Type B pancreatic cell (in vitro differentiated cells): ENCODE measurements at regions not wholly inside any gene's neighbourhood (a gene's known extent, or its start where the extent isn't known, plus 50 kb on each side); places are given as distances from the start of the nearest gene placed in this dataset.

Experiments
- DNase-seq: peaks from one replicate; pipeline ENCODE4 v3.0.0; 2021; ENCODE audit warnings: mixed read lengths; ENCODE audit not compliant: unreplicated experiment; ENCODE audit errors: extremely low spot score
- H3K27ac Mint-ChIP-seq: 2 replicates; pipeline ENCODE4 v1.8.0; 2021; ENCODE audit warnings: mild to moderate bottlenecking, mixed read lengths
- H3K27me3 Mint-ChIP-seq: 2 replicates; pipeline ENCODE4 v1.8.0; 2021; ENCODE audit warnings: mixed read lengths
- H3K36me3 Mint-ChIP-seq: 2 replicates; pipeline ENCODE4 v1.8.0; 2021; ENCODE audit warnings: mixed read lengths
- H3K4me1 Mint-ChIP-seq: one replicate; pipeline ENCODE4 v1.8.0; 2021; ENCODE audit warnings: mixed read lengths; ENCODE audit not compliant: unreplicated experiment
- H3K4me3 Mint-ChIP-seq: 2 replicates; pipeline ENCODE4 v1.8.0; 2021; ENCODE audit warnings: mild to moderate bottlenecking, mixed read lengths
- H3K9me3 Mint-ChIP-seq: 2 replicates; pipeline ENCODE4 v1.8.0; 2021; ENCODE audit warnings: mixed read lengths
- CTCF ChIP-seq: fragments of 200-600 bp; sonication (generic); conservative IDR thresholded peaks from 2 replicates; pipeline ENCODE4 v1.5.0; 2021; ENCODE audit warnings: antibody characterized with exemption, mild to moderate bottlenecking

GRCh38 chr22:49523374-49524008 is 304.2 kb downstream of the BRD1 start:
- TF ChIP-seq CTCF, result no peak
- Mint-ChIP-seq H3K4me1 (peaks cover 12% of the 10 kb centered on the region), H3K27ac (no peak overlapping the region), H3K27me3 (peaks cover 10% of the 10 kb centered on the region), H3K36me3 (no peaks in the 10 kb centered on the region), H3K9me3 (no peaks in the 10 kb centered on the region), H3K4me3 (no peak overlapping the region)
- DNase-seq, result no peak

- H3K4me3 Mint-ChIP-seq, result no peak overlapping the region
These were observed 304.9 kb downstream of the BRD1 start for GRCh38 chr22:49522582-49523373.

GRCh38 chr22:49521787-49522224 is 305.9 kb downstream of the BRD1 start:
- TF ChIP-seq CTCF, result no peak
- DNase-seq, result no peak
- no peak overlapping the region for H3K27ac Mint-ChIP-seq
- H3K36me3 Mint-ChIP-seq, result no peaks in the 10 kb centered on the region
- no peak overlapping the region for H3K4me3 Mint-ChIP-seq
- H3K27me3 Mint-ChIP-seq, result peaks cover 10% of the 10 kb centered on the region
- peaks cover 12% of the 10 kb centered on the region for H3K4me1 Mint-ChIP-seq
- H3K9me3 Mint-ChIP-seq, result no peaks in the 10 kb centered on the region

More at GRCh38 chr22:49522582-49523373, 304.9 kb downstream of the BRD1 start:
- no peak for TF ChIP-seq CTCF
- Mint-ChIP-seq H3K4me1 (peaks cover 12% of the 10 kb centered on the region), H3K36me3 (no peaks in the 10 kb centered on the region), H3K27ac (no peak overlapping the region), H3K27me3 (peaks cover 10% of the 10 kb centered on the region), H3K9me3 (no peaks in the 10 kb centered on the region)
- no peak for DNase-seq

- Mint-ChIP-seq H3K36me3 (no peaks in the 10 kb centered on the region), H3K27me3 (peaks cover 18% of the 10 kb centered on the region), H3K9me3 (no peaks in the 10 kb centered on the region), H3K4me3 (no peak overlapping the region), H3K4me1 (peaks cover 11% of the 10 kb centered on the region), H3K27ac (no peak overlapping the region)
- no peak for DNase-seq
- TF ChIP-seq CTCF, result no peak
These were observed 308.4 kb downstream of the BRD1 start for GRCh38 chr22:49519117-49519737.

- TF ChIP-seq CTCF, result no peak
- peaks cover 25% of the 10 kb centered on the region for H3K27me3 Mint-ChIP-seq
- no peaks in the 10 kb centered on the region for H3K9me3 Mint-ChIP-seq
- H3K4me1 Mint-ChIP-seq, result peaks cover 7% of the 10 kb centered on the region
- no peak for DNase-seq
- H3K4me3 Mint-ChIP-seq, result no peak overlapping the region
- no peak overlapping the region for H3K27ac Mint-ChIP-seq
- no peaks in the 10 kb centered on the region for H3K36me3 Mint-ChIP-seq
These were observed 309.2 kb downstream of the BRD1 start for GRCh38 chr22:49518436-49518970.
